ENCODE measurements at regions not wholly inside any gene's neighbourhood (a gene's known extent, or its start where the extent isn't known, plus 50 kb on each side); places are given as distances from the start of the nearest gene placed in this dataset.

DNA sequence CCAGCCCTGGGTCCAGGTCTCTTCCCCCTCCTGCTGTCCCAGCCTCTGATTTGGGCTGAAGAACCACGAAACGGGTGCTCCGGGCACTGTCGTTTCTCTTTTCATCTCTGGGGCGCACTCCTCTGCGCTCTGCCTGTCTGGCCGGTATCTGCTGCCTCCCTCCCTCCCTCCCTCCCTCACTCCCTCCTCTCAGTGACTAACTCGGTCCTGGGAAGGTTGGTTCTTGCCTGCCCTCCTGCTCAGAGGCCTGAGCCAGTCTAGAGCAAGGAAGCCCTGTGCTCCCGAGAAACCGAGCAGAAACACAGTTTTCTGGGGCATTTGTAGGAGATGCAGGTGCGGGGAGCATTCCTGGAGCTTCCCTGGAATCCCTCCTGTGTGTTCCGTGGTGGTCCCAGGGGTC lies 1235.2 kb downstream of the BRD1 start:
- no peaks in the 10 kb centered on the region for H3K36me3 Mint-ChIP-seq
- H3K9me3 Mint-ChIP-seq: no peaks in the 10 kb centered on the region
- no peak overlapping the region for H3K27ac Mint-ChIP-seq
- H3K4me1 Mint-ChIP-seq: no peaks in the 10 kb centered on the region
- H3K27me3 Mint-ChIP-seq: peaks cover 2% of the 10 kb centered on the region
- DNase-seq (ENCODE audit: low spot score in 2 of 2): no peak
- ATAC-seq (ENCODE audit: low read depth): no peak
- H3K4me3 Mint-ChIP-seq: no peak overlapping the region

DNA sequence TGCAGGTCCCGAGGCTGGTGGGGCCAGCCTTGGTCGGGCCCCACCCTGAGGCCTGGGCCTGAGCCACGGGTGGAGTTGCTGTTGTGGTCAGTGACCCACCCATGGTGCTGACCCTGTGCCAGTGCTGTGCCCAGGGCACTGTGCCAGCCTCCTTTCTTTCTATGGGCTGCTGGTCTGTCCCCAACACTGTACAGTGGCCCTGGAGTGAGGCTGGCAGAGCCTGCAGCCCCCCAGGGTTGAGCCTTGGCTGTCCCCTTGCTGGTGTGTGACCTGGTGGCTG lies 1235.7 kb downstream of the BRD1 start:
- no peaks in the 10 kb centered on the region for H3K4me1 Mint-ChIP-seq
- peaks cover 2% of the 10 kb centered on the region for H3K27me3 Mint-ChIP-seq
- H3K9me3 Mint-ChIP-seq: no peaks in the 10 kb centered on the region
- no peak for DNase-seq (ENCODE audit: low spot score in 2 of 2)
- no peaks in the 10 kb centered on the region for H3K36me3 Mint-ChIP-seq
- no peak for ATAC-seq (ENCODE audit: low read depth)
- no peak overlapping the region for H3K4me3 Mint-ChIP-seq
- H3K27ac Mint-ChIP-seq: no peak overlapping the region

DNA sequence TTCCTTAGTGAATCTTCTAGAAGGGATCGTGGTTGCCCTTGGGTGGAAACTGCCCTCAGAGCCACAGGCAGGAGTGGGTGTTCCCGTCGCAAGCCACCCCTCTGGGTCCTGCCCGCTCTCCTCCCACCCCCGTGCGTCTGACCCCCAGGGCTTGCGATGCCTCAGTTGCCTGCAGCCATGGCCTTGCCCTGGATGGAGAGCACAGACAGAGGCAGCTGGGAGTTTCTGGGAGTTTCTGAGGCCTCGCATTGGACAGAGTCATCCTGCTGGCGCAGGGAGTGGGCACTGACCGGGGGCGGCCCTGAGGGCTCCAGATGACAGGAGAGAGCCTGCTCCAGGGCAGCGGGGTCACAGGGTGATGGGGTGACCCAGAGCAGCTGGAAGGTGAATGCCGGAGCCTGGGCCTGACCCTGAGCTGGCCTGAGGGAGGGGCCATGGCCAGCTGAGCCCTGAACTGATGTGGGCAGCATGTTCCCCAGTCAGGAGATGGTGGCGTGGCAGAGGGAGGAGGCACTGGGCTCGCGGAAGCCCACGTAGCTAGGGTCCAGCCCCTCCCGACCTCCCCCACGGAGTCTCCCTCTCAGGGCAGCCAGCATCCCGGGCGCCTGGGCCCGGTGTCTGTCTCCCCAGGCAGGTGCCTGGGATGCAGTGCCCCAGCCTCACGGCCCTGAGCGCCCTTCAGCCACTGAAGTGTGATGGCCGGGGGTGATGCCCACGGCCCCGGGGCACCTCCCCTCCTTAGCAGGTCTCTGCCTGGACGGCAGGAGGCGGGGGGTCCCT lies 1236.2 kb downstream of the BRD1 start:
- Mint-ChIP-seq H3K27me3 (peaks cover 2% of the 10 kb centered on the region), H3K9me3 (no peaks in the 10 kb centered on the region), H3K27ac (no peak overlapping the region), H3K4me1 (no peaks in the 10 kb centered on the region), H3K36me3 (no peaks in the 10 kb centered on the region), H3K4me3 (no peak overlapping the region)
- ATAC-seq (ENCODE audit: low read depth) (no peak), DNase-seq (ENCODE audit: low spot score in 2 of 2) (no peak)

DNA sequence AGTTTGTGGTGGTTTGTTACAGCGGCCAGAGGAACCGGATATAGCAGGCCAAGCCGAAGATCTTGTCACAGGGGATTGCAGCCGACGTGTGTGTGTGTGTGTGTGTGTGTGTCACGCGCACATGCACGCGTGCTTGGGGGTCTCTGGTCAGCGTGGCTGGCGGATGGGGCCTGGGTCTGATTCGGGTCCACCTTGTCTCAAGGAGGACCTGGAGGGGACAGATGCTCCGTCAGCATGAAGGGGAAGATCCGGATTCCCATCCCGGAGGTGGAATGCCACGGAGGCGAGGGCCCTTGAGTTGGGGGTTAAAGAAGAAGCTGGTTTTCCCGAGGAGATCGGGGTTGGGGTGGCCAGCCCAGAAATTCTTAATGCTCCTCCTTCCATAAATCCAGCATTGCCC lies 1237.8 kb downstream of the BRD1 start:
- no peak overlapping the region for H3K27ac Mint-ChIP-seq
- no peaks in the 10 kb centered on the region for H3K9me3 Mint-ChIP-seq
- no peaks in the 10 kb centered on the region for H3K4me1 Mint-ChIP-seq
- no peaks in the 10 kb centered on the region for H3K36me3 Mint-ChIP-seq
- H3K27me3 Mint-ChIP-seq: peaks cover 2% of the 10 kb centered on the region
- DNase-seq (ENCODE audit: low spot score in 2 of 2) (no peak), ATAC-seq (ENCODE audit: low read depth) (no peak)
- no peak overlapping the region for H3K4me3 Mint-ChIP-seq

DNA sequence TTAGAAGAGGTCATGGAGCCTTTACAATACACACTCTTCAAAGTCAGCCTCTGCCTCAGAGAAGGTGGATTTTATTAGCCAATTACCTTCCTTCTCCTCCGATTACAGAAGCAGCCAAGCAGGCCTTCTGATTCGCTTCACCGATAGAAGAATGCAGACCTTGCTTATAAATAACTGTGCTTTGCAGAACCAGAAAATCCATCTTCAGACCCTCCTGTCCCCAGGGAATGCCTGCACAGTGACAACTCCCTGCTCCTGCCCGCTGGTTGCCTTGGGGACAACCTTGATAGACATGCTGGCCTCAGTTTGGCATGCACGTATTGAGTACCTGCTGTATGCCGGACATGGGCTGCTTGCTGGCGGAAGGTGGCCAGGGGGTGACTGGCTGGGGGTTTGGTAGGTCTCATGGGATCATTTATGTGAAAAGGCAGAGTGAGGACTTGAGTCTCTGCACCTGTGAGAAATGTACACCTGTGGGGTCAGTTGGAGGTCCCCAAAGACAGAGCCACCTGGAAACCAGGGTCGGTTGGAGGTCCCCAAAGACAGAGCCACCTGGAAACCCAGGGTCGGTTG lies 1238.7 kb downstream of the BRD1 start:
- H3K36me3 Mint-ChIP-seq: no peaks in the 10 kb centered on the region
- no peak overlapping the region for H3K4me3 Mint-ChIP-seq
- no peak overlapping the region for H3K27ac Mint-ChIP-seq
- H3K9me3 Mint-ChIP-seq: no peaks in the 10 kb centered on the region
- ATAC-seq (ENCODE audit: low read depth): no peak
- no peak for DNase-seq (ENCODE audit: low spot score in 2 of 2)
- H3K4me1 Mint-ChIP-seq: no peaks in the 10 kb centered on the region
- peaks cover 2% of the 10 kb centered on the region for H3K27me3 Mint-ChIP-seq

DNA sequence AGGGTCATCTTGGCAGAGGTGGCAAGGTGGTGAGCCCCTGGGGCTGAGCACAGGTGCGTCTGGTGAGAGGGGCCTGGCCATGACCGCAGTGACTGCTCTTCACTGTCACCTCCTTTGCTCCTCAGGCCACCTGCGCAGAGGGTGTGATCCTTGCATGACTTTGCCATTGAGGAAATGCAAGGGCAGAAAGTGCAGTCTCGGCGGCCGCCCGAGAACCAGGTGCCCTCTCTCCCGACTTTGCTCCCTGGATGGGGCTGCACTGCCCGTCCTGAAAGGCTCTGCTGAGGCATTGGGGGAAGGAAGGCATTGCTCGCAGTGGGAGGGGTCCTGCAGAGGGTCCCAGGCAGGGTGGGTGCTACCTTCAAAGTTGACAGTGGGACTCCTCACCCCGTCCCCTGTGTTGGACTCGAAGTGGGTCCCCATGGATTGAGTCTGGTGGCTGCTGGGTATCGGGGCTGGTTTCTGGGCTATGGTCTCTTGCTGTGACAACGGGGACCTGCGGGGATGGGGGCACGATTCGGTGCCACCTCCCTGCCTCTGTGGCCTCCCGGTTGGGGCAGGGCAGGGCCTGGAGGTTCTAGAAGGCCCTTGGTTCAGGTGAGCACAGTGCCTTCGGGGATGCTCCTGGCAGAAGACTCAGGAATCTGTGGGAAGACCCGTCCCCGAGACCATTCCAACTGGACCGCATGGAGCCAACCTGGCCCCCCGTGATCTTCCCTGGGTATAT lies 1239.4 kb downstream of the BRD1 start:
- Mint-ChIP-seq H3K4me1 (no peaks in the 10 kb centered on the region), H3K36me3 (no peaks in the 10 kb centered on the region), H3K9me3 (no peaks in the 10 kb centered on the region), H3K4me3 (no peak overlapping the region), H3K27me3 (peaks cover 2% of the 10 kb centered on the region), H3K27ac (no peak overlapping the region)
- no peak for DNase-seq (ENCODE audit: low spot score in 2 of 2)
- ATAC-seq (ENCODE audit: low read depth): no peak

DNA sequence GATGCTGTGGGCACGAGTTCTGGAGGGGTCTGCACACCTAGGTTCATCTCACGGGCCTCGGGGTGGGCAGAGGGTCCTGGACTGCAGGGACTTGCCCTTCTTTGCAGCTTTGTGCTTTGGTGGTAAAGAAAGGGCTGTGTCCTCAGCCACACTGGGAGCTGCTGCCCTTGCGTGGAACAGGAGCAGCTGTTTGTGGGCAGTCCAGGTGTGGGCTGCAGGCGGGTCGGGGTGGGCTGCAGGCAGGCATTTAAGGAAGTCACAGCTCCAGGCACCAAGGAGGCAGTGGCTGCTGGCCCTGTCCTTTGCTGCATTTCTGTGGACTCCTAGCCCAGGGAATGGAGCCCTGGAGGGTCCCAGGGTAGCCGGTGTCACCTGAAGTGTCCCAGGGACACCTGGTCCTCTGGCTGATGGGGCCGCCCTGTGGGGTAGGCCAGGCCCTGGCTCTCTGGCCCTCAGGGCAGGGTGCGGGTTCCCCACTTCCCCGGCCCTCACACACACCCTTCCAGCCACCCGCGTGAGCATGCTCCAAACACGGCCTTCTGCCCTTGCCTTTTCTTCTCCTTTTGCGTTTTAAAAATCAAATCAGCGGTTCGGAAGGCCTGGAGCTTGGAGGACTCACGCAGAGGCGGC lies 1240.3 kb downstream of the BRD1 start:
- Mint-ChIP-seq H3K4me3 (no peak overlapping the region), H3K9me3 (no peaks in the 10 kb centered on the region), H3K27ac (no peak overlapping the region), H3K27me3 (peaks cover 2% of the 10 kb centered on the region), H3K36me3 (no peaks in the 10 kb centered on the region), H3K4me1 (no peaks in the 10 kb centered on the region)
- ATAC-seq (ENCODE audit: low read depth): no peak
- DNase-seq (ENCODE audit: low spot score in 2 of 2): no peak

DNA sequence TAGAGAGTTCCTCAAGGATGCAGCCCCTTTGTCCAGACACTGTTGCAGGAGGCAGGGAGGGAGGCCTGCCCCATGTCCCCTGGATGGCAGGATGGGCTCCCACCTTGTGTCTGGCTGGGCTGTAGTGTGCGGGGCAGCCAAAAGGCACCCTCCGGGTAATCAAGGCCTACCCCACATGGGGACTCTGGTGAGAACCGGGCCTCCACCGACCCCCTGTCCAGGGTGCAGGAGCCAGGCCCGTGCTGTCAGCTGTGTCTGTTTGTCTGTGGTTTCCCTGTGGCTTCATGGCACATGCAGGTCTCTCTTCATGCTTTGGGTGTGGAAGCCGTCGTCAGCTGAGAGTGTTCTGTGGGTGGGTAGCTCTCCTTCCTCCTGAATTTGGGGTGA lies 1240.9 kb downstream of the BRD1 start:
- Mint-ChIP-seq H3K4me3 (no peak overlapping the region), H3K9me3 (no peaks in the 10 kb centered on the region), H3K4me1 (no peaks in the 10 kb centered on the region), H3K36me3 (no peaks in the 10 kb centered on the region), H3K27me3 (peaks cover 2% of the 10 kb centered on the region), H3K27ac (no peak overlapping the region)
- DNase-seq (ENCODE audit: low spot score in 2 of 2) (no peak), ATAC-seq (ENCODE audit: low read depth) (no peak)

DNA sequence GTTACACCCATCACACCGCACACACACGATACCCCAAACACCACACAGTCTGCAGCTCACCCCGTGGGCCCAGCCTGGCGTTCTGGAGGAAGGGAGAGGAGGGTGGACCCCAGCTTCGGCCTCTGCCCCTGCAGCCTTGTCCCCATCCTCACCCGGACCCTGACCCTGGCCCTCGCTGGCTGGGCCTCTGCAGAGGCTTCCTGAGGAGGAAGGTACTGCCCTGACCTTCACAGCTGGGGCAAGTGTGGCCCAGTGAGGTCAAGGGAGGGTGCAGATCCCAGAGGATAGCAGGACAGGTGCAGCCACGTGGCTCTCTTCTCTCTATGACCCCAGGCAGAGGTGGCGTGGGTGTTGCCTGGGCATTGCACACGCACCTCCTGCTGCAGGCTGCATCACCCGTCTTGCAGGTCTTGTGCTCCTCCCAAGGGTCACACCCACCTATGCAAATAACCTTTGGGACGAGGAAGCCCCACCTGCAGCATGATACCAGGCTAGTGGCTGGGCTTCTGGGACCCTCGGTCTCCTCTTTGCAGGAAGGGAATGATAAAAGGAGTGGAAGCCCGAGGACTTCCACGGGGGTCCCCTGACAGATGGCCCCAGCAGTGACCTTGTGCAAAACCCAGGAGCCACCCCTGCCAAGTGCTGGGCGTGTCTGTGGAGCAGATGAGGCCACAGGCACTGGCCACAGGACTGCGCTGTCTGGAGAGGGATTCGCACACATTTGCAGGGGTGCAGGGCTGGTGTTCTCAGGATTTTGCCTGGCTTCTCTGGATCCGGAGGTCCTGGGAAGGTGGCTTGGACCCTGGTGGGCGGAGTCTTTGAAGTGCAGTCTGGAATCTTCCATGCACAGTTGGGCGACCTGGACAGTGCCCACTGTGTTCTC lies 1241.5 kb downstream of the BRD1 start:
- no peaks in the 10 kb centered on the region for H3K9me3 Mint-ChIP-seq
- H3K4me1 Mint-ChIP-seq: no peaks in the 10 kb centered on the region
- H3K4me3 Mint-ChIP-seq: no peak overlapping the region
- no peak for DNase-seq (ENCODE audit: low spot score in 2 of 2)
- H3K36me3 Mint-ChIP-seq: no peaks in the 10 kb centered on the region
- ATAC-seq (ENCODE audit: low read depth): no peak
- peaks cover 2% of the 10 kb centered on the region for H3K27me3 Mint-ChIP-seq
- no peak overlapping the region for H3K27ac Mint-ChIP-seq

DNA sequence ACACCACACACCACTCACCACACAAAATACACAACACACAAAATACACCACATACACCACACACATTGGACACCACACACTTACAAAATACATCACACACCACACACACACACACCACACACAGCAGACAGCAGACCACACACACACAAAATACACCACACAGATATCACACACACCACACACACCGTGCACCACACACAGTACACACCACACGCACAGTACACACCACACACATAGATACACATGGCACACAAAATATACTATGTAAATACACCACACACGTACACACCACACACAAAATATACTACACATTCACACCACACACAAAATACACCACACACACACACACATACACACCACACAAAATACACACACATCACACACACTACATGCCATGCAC lies 1243.5 kb downstream of the BRD1 start:
- Mint-ChIP-seq H3K27ac (no peak overlapping the region), H3K36me3 (no peaks in the 10 kb centered on the region), H3K9me3 (no peaks in the 10 kb centered on the region), H3K27me3 (peaks cover 2% of the 10 kb centered on the region), H3K4me1 (no peaks in the 10 kb centered on the region), H3K4me3 (no peak overlapping the region)
- ATAC-seq (ENCODE audit: low read depth) (no peak), DNase-seq (ENCODE audit: low spot score in 2 of 2) (no peak)

DNA sequence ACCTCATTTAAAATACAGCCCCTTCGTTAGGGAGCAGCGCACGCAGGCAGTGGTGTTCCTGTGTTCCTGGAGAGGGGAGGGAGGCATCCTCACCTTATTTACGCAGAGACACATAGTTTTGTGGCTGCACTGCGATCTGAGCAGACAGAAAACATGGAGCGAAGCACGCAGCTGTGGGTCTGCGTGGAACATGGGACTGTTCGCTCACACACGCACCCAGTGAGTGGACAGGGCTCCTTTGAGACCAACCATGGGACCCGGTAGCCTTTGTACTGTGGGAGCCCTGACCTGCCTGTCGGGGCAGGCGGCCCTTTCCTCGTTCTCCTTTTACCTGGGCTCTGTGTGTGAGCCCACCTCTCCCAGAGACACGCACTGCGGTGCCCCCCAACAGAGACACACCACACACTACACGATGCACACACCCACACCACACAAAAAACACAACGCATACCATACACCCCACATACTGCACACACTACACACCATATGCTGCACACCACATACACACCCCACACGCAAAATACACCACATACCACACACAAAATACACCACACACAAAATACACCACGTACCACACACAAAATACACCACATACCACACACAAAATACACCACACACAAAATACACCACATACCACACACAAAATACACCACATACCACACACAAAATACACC lies 1245.7 kb downstream of the BRD1 start:
- Mint-ChIP-seq H3K27ac (no peak overlapping the region), H3K4me1 (no peaks in the 10 kb centered on the region), H3K9me3 (no peaks in the 10 kb centered on the region), H3K27me3 (peaks cover 5% of the 10 kb centered on the region), H3K4me3 (no peak overlapping the region), H3K36me3 (no peaks in the 10 kb centered on the region)
- no peak for DNase-seq (ENCODE audit: low spot score in 2 of 2)
- no peak for ATAC-seq (ENCODE audit: low read depth)

DNA sequence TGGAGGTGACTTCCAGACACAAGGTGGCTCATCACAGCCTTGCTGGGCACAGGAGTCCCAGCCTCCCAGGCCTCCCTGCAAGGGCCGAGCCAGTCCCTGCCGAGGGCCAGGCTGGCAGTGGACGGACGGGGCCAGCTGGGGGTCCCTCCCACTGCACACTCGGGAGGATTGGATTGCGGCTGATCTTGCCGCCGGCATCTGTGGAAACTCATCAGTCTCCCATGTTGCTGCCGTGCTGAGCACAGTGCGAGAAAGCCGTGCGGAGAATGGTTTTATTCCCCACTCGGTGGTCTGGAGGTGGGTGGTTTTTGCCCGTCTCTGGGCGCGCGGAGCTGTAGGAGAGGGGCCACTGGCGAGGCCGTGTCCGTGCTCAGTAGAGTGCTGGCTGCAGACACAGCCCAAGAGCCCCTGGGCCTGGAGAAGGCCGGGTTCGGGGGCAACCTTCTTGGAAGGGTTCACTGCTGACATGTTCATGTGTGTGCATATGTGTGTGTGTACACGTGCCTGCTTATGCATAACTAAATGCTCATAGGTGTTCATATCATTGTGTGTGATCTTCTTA lies 1246.4 kb downstream of the BRD1 start:
- H3K27me3 Mint-ChIP-seq: peaks cover 5% of the 10 kb centered on the region

DNA sequence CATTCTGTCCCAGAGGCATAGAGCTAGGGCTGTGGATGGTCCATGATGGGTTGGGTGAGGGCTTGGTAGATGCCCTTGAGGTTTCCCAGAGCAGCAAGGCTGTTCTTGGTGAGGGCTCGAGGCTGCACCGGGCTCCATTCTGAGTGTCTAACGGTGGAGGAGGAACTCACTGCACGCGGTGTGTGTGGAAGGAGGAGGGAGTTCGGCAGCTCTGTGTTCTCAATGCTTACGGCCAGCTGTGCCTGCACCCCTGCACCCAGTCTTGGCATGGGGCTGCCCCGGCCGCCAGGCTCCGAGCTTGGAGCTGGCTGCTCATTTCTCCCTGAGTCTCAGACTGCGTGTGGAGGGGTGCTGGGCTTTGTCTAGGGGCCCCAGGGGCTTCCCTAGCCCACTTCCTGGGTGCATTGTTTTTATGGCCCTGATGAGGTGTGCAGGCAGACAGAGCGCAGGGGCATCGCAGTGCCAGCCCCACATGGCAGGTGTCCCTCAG lies 1247.1 kb downstream of the BRD1 start:
- no peaks in the 10 kb centered on the region for H3K4me1 Mint-ChIP-seq
- H3K36me3 Mint-ChIP-seq: no peaks in the 10 kb centered on the region
- no peak for ATAC-seq (ENCODE audit: low read depth)
- no peak overlapping the region for H3K4me3 Mint-ChIP-seq
- H3K27me3 Mint-ChIP-seq: peaks cover 5% of the 10 kb centered on the region
- DNase-seq (ENCODE audit: low spot score in 2 of 2): no peak
- no peak overlapping the region for H3K27ac Mint-ChIP-seq
- H3K9me3 Mint-ChIP-seq: no peaks in the 10 kb centered on the region

More for the DNA sequence above, 1246.4 kb downstream of the BRD1 start:
- DNase-seq (ENCODE audit: low spot score in 2 of 2) (no peak), ATAC-seq (ENCODE audit: low read depth) (no peak)
- Mint-ChIP-seq H3K27ac (no peak overlapping the region), H3K9me3 (no peaks in the 10 kb centered on the region), H3K4me1 (no peaks in the 10 kb centered on the region), H3K36me3 (no peaks in the 10 kb centered on the region), H3K4me3 (no peak overlapping the region)
